PC-3 (cell line): ENCODE measurements at regions not wholly inside any gene's neighbourhood (a gene's known extent, or its start where the extent isn't known, plus 50 kb on each side); places are given as distances from the start of the nearest gene placed in this dataset.

Experiments
- CTCF ChIP-seq: fragments of 300-600 bp; sonication (generic); conservative IDR thresholded peaks from 2 replicates; pipeline ENCODE4 v1.5.1; 2017; ENCODE audit warnings: antibody characterized with exemption, low read depth, mild to moderate bottlenecking, low read length
- EZH2 ChIP-seq: fragments of 300-600 bp; sonication (generic); IDR thresholded peaks from one replicate; pipeline ENCODE4 v1.6.1; 2017; ENCODE audit warnings: antibody characterized with exemption, mild to moderate bottlenecking, low read length; ENCODE audit not compliant: unreplicated experiment

GRCh38 chr2:236749346-236749745 is 179.7 kb downstream of the ACKR3 start:
- TF ChIP-seq CTCF (no peak), EZH2 (no peak)
